Choroid plexus epithelial cell (primary cell): ENCODE measurements at regions not wholly inside any gene's neighbourhood (a gene's known extent, or its start where the extent isn't known, plus 50 kb on each side); places are given as distances from the start of the nearest gene placed in this dataset.
A peak's percentile ranks its signal among the peaks of the same experiment; 100 is the strongest.

ENCODE experiments used
- DNase-seq: peaks from one replicate; pipeline ENCODE4 v3.0.0-alpha.2; 2010; ENCODE audit warnings: low read depth
- H3K4me3 ChIP-seq: 2 replicates; pipeline ENCODE4 v1.5.1; 2011; ENCODE audit warnings: low read depth, mild to moderate bottlenecking, control low read depth, low read length, moderate library complexity
- TF ChIP-seq, protein P1 (sequence below): conservative IDR thresholded peaks from 2 replicates; pipeline ENCODE4 v1.5.1; 2011; ENCODE audit warnings: low read depth, mild to moderate bottlenecking, control low read depth, inconsistent platforms, low read length, moderate library complexity

DNA sequence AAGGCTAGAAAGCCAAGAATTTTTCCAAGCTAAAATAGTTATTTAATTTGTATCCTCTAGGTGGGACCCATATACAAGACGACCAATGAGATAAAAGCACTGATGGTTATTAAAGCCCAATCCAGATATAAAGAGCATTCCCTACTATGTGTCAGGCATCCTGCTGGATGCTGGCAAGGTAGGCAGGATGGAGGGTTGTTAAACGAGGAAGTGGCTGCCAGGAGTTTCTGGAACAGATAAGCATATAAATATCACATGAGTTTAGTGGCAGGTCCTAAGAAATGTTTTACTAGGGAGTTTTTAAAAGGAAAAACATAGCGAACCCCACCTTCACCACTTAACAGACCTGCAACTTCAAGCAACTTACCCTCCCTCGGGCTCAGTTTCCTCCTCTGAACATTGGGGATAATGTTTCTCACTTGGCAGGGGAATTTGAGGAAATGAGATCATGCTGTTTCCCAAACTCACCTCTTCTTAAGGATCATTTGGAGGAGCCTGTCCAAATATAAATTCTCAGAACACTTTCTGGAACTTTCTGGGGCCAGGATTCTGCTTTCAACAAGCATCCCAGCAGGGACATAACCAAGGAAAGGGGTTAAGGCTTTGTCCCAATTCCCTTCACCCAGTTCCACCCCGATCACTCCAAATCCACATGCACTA, 94.3 kb upstream of the LDB2 start:
- no peak for DNase-seq
- H3K4me3 ChIP-seq = no peak overlapping the region
- TF ChIP-seq, protein P1, sequence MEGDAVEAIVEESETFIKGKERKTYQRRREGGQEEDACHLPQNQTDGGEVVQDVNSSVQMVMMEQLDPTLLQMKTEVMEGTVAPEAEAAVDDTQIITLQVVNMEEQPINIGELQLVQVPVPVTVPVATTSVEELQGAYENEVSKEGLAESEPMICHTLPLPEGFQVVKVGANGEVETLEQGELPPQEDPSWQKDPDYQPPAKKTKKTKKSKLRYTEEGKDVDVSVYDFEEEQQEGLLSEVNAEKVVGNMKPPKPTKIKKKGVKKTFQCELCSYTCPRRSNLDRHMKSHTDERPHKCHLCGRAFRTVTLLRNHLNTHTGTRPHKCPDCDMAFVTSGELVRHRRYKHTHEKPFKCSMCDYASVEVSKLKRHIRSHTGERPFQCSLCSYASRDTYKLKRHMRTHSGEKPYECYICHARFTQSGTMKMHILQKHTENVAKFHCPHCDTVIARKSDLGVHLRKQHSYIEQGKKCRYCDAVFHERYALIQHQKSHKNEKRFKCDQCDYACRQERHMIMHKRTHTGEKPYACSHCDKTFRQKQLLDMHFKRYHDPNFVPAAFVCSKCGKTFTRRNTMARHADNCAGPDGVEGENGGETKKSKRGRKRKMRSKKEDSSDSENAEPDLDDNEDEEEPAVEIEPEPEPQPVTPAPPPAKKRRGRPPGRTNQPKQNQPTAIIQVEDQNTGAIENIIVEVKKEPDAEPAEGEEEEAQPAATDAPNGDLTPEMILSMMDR = no peak

DNA sequence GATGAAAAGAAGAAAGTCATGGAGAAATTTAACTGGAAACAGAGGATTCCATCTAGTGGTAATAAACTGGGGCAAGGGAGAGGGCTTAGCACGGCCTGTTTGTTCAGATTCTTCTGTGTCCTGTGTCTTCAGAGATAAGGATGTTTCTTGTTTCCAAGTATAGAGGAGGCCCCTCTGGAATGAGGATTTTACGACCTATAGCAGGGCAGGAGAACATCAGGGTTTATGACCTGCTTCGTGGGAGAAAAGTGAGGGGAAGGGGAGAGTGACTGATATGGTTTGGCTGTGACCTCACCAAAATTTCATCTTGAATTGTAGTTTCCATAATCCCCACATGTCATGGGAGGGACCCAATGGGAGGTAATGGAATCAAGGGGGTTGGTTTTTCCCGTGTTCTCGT, 93.0 kb upstream of the LDB2 start:
- no peak overlapping the region for H3K4me3 ChIP-seq
- TF ChIP-seq, protein P1 = peak; percentile 9
- no peak for DNase-seq

DNA sequence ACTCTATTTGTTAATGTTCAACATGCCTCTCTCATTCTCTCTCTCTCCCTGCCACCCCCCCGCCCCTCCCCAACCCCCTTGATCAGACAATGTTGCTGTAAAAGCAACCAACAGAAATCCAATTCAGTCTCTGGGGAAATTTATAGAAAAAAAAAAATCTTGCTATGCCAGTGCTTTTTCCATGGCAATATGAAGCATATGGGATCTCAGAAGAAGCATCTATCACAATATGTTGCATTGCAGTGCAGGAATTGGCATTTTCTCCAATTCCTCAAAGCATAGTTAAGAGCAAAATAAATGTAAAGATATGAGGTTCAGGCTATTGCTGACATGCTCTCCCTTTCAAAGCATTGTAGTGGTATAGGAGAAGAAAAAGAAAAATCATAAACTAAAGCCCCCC, 90.9 kb upstream of the LDB2 start:
- no peak overlapping the region for H3K4me3 ChIP-seq
- TF ChIP-seq, protein P1 = no peak
- no peak for DNase-seq

DNA sequence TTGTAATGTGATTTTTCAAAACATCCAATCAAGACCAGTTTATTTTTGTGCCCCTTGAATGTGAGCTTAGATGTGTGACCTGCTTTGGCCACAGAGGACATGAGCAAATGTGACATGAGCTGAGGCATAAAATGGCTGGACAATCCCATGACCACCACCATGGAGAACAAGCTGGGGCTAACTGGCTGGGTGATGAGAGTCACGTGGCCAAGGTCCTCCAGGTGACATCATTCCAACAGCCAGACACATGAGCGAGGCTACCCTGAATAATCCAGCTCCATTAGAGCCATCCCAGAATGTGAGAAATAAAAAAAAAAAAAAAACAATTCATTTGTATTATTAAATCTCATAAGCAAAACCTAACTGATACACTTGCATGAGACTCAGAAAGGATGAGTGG, 90.4 kb upstream of the LDB2 start:
- TF ChIP-seq, protein P1 = no peak
- no peak overlapping the region for H3K4me3 ChIP-seq
- DNase-seq = no peak

DNA sequence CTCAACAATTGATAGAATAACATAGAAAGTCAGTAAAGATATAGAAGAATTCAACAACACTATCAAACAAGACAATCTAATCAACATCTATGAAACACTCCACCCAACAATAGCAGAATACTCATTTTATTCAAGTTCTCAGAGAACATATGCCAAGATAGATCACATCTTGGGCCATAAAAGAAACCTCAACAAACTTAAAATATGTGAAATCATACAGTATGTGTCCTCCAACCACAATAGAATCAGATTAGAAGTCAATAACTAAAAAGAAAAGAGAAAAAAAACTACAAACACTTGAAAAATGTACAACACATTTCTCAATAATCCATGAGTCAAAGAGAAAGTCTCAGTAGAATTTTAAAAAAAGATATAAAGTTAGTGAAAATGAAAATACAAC, 78.6 kb upstream of the LDB2 start:
- TF ChIP-seq, protein P1 = no peak

DNA sequence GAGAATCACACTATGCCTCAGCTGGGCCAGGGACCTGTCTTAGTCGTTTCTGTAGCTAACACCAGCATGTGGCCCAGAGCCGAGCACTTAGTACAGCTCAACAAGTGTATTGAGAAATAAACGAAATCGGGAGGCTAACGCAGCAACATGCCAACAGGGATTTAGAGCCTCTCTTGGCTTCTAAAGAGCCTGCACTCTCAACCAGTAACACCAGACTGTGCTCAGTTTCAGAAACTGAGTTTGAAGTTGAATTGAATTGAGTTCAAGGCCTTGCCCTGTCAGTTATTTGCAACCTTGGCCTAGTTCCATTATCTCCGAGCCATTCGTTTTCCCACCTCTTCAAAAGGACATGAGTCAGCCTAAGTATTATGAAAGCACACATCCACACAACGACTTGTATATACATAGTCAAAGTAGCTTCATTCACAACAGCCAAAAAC, 71.3 kb upstream of the LDB2 start:
- TF ChIP-seq, protein P1 = no peak
- DNase-seq = peak; percentile 72
- H3K4me3 ChIP-seq = no peak overlapping the region

More for the DNA sequence above, 78.6 kb upstream of the LDB2 start:
- DNase-seq = no peak
- H3K4me3 ChIP-seq = no peak overlapping the region

DNA sequence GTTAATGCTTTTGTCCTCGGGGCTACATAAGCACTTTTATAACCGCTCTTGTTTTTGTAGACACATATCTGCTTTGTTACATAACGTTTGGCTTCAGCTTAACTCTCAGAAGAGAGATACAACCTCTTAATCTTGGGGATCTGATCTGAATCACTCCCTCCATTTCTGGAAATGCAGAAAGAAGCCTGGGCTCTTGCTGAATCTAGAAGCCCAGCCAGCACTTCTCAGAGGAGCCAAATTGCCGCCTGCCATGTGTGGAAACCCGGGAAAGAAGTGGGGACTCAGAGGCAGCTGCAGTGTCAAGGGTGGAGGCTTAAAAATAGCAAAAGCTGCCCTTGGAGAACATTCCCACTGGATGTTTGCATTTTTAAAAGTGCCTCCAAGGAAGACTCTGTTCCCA, 69.3 kb upstream of the LDB2 start:
- DNase-seq = peak; percentile 14
- TF ChIP-seq, protein P1 = no peak
- H3K4me3 ChIP-seq = no peak overlapping the region
